Activated naive CD4-positive, alpha-beta T cell treated with anti-CD3 and anti-CD28 coated beads, Interleukin-2, amount 50 U/mL, for 72 hours (primary cell): ENCODE measurements at regions not wholly inside any gene's neighbourhood (a gene's known extent, or its start where the extent isn't known, plus 50 kb on each side); places are given as distances from the start of the nearest gene placed in this dataset.
"Not testable (repeated sequence)": the region's sequence is repeated elsewhere in the genome, so short reads cannot be mapped to it uniquely, and the experiment has no call there.

Experiments used
- ATAC-seq, 2 donors: fragments of 150-1000 bp; cut with Tn5 transposase; 2 replicates each; pipeline ENCODE4 v1.10.0; 2021; ENCODE audit warnings: mild to moderate bottlenecking in 2 of 2, moderate library complexity in 2 of 2
- DNase-seq, 2 donors: peaks; one replicate each; pipeline ENCODE4 v3.0.0; 2021 to 2022; ENCODE audit warnings: low spot score in 2 of 2
- H3K27ac Mint-ChIP-seq, 2 donors: one replicate each; pipeline ENCODE4 v1.8.0; 2022; ENCODE audit warnings: mild to moderate bottlenecking in 2 of 2, mixed read lengths in 2 of 2
- H3K36me3 Mint-ChIP-seq, 2 donors: one replicate each; pipeline ENCODE4 v1.8.0; 2022; ENCODE audit warnings: mixed read lengths in 2 of 2
- H3K9me3 Mint-ChIP-seq, 2 donors: one replicate each; pipeline ENCODE4 v1.8.0; 2022; ENCODE audit warnings: mixed read lengths in 2 of 2

- Mint-ChIP-seq H3K9me3 (peaks cover 21 to 28% of the 10 kb centered on the region in 2 donors), H3K27ac (no peak overlapping the region), H3K36me3 (no peaks in the 10 kb centered on the region)
- ATAC-seq (no peak), DNase-seq (no peak)
Measured at GRCh38 chr9:118652258-118652657, 717.0 kb downstream of the BRINP1 start.

- Mint-ChIP-seq H3K27ac (no peak overlapping the region), H3K36me3 (no peaks in the 10 kb centered on the region), H3K9me3 (peaks cover 21 to 28% of the 10 kb centered on the region in 2 donors)
- ATAC-seq, result no peak
- no peak for DNase-seq
Measured at GRCh38 chr9:118652912-118653311, 716.3 kb downstream of the BRINP1 start.

DNA sequence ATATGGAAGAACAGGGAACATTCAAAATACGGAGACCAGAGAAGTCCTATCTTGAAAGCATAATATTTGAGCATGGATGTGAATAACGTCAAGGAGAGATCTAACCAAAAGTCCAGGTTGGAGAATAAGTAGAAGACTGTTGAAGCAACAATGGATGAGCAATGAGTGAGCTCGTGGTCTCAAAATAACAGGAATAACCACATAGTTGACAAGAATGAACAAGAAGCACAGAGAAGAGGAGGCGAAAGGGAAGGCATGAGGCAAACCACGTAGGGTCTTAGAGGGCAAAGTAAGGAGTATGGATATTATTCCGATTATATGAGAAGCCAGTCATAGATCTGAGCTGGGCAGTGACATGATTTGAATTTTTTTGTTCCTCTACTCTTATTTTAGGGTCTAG, 710.2 kb downstream of the BRINP1 start:
- no peaks in the 10 kb centered on the region for H3K36me3 Mint-ChIP-seq
- DNase-seq, result no peak
- H3K9me3 Mint-ChIP-seq, result peaks cover 11 to 20% of the 10 kb centered on the region in 2 donors
- H3K27ac Mint-ChIP-seq, result no peak overlapping the region
- no peak for ATAC-seq

GRCh38 chr9:118665226-118665919, 703.9 kb downstream of the BRINP1 start:
- no peak for ATAC-seq
- peaks cover 5 to 8% of the 10 kb centered on the region in 2 donors for H3K9me3 Mint-ChIP-seq

GRCh38 chr9:118670011-118670953, 699.0 kb downstream of the BRINP1 start:
- no peak for ATAC-seq
- Mint-ChIP-seq H3K27ac (no peak overlapping the region), H3K9me3 (peaks cover 8 to 14% of the 10 kb centered on the region in 2 donors), H3K36me3 (peaks cover 0 to 5% of the 10 kb centered on the region in 2 donors)
- DNase-seq, result no peak

More at GRCh38 chr9:118665226-118665919, 703.9 kb downstream of the BRINP1 start:
- Mint-ChIP-seq H3K36me3 (peaks cover 0 to 5% of the 10 kb centered on the region in 2 donors), H3K27ac (no peak overlapping the region)
- DNase-seq, result no peak

DNA sequence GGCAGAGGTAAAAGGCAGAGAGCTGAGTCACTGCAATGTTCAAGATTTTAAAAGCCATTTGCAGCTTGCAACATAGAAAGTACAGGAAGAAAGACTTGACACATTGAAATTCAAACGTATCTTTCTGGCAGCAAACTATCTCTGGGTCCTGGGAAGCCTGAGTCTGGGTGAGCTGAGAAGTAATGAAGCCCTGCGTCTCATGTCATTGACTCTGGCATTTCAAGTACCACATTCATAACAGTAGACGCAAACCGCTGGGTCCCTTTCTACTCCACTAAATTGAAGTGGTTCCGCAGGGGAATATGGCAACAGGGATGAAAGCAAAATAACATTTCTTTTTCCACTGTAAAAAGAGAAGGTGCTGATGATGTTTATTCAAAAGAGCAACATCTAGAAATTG, 694.3 kb downstream of the BRINP1 start:
- ATAC-seq, result no peak
- H3K9me3 Mint-ChIP-seq, result peaks cover 6 to 9% of the 10 kb centered on the region in 2 donors
- H3K36me3 Mint-ChIP-seq, result no peaks in the 10 kb centered on the region
- no peak for DNase-seq
- no peak overlapping the region for H3K27ac Mint-ChIP-seq

DNA sequence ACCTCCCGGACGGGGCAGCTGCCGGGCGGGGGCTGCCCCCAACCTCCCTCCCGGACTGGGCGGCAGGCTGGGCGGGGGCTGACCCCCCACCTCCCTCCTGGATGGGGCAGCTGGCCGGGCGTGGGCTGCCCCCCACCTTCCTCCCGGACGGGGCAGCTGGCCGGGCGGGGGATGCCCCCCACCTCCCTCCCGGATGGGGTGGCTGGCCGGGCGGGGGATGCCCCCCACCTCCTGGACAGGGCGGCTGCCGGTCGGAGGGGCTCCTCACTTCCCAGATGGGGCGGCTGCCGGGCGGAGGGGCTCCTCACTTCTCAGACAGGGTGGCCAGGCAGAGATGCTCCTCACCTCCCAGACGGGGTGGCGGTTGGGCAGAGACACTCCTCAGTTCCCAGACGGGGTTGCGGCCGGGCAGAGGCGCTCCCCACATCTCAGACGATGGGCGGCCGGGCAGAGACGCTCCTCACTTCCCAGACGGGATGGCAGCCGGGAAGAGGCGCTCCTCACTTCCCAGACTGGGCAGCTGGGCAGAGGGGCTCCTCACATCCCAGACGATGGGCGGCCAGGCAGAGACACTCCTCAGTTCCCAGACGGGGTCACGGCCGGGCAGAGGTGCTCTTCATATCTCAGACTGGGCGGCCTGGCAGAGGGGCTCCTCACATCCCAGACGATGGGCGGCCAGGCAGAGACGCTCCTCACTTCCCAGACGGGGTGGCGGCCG, 691.1 kb downstream of the BRINP1 start:
- ATAC-seq, H3K27ac Mint-ChIP-seq, DNase-seq, H3K36me3 Mint-ChIP-seq, H3K9me3 Mint-ChIP-seq: not testable (repeated sequence)

- Mint-ChIP-seq H3K27ac (peak overlapping the region in 1 of 2 donors; percentile 86), H3K36me3 (no peaks in the 10 kb centered on the region), H3K9me3 (peaks cover 3 to 16% of the 10 kb centered on the region in 2 donors)
- ATAC-seq, result no peak
- no peak for DNase-seq
Measured at GRCh38 chr9:118686959-118687358, 682.3 kb downstream of the BRINP1 start.

DNA sequence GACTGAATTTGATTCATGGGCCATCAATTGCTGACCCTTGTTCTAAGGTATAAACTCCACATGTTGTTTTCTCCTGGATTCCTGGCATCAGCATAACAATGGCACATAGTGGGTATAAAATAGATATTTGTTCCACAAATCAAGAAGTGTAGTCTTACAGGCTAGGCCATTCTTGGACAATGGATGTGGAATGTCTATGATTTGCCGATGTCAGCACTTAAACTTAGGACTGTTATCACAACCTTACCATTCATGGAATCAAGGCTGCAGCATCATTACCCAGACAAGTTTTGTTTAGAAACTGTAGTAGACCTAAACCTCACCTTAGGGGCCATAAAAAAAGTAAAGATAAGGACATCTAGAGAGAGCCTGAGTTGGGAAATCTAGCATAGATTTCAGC, 680.0 kb downstream of the BRINP1 start:
- H3K9me3 Mint-ChIP-seq, result peaks cover 3 to 13% of the 10 kb centered on the region in 2 donors
- no peak overlapping the region for H3K27ac Mint-ChIP-seq
- DNase-seq (no peak), ATAC-seq (no peak)
- no peaks in the 10 kb centered on the region for H3K36me3 Mint-ChIP-seq

- Mint-ChIP-seq H3K27ac (no peak overlapping the region), H3K9me3 (peaks cover 3 to 16% of the 10 kb centered on the region in 2 donors), H3K36me3 (no peaks in the 10 kb centered on the region)
- no peak for ATAC-seq
- no peak for DNase-seq
Measured at GRCh38 chr9:118692613-118693012, 676.6 kb downstream of the BRINP1 start.

GRCh38 chr9:118693645-118694044, 675.6 kb downstream of the BRINP1 start:
- Mint-ChIP-seq H3K36me3 (no peaks in the 10 kb centered on the region), H3K27ac (no peak overlapping the region), H3K9me3 (peaks cover 7 to 9% of the 10 kb centered on the region in 2 donors)
- ATAC-seq (no peak), DNase-seq (no peak)

GRCh38 chr9:118695249-118695648, 674.0 kb downstream of the BRINP1 start:
- not testable (repeated sequence) for H3K27ac Mint-ChIP-seq, H3K9me3 Mint-ChIP-seq, DNase-seq, H3K36me3 Mint-ChIP-seq, ATAC-seq

DNA sequence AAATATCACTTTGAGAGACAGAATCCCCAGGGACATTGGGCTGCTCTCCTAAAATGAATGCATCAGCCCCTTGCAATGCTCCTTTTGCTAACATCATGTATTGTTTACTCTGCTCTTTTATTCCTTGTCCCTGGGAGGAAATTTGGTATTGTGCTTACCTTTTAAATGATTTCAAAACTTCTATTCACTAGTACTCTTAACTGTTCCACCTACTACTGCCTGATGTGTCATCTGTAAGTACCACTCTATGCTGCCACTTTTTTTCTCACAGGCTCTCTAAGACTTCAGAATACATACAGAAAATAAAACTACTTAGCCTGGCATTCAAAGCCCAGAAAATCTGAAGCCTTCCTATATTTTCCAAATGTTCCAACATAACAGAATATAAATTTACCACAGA, 667.2 kb downstream of the BRINP1 start:
- no peak for ATAC-seq
- Mint-ChIP-seq H3K9me3 (peaks cover 6 to 21% of the 10 kb centered on the region in 2 donors), H3K36me3 (no peaks in the 10 kb centered on the region), H3K27ac (no peak overlapping the region)
- no peak for DNase-seq

DNA sequence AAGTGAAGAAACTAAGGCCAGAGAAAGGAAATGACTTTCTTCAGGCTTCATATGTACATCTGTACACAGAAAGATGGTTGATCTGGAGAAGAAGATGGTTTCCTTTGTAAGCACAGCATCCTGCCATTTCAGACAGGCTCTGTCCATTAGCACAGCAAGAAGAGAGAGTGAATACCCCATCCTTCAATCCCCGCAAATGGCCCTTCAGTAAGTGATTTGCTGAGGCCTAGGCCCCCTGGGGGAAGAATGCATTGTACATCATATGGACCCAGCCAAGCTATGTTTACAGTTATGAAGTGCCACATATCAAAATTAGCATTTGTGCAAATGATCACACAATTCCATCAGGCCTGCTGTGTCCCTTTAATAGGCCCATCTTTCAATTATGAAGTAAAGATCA, 657.4 kb downstream of the BRINP1 start:
- Mint-ChIP-seq H3K9me3 (peaks cover 7 to 19% of the 10 kb centered on the region in 2 donors), H3K27ac (no peak overlapping the region), H3K36me3 (no peaks in the 10 kb centered on the region)
- DNase-seq, result no peak
- ATAC-seq, result no peak

DNA sequence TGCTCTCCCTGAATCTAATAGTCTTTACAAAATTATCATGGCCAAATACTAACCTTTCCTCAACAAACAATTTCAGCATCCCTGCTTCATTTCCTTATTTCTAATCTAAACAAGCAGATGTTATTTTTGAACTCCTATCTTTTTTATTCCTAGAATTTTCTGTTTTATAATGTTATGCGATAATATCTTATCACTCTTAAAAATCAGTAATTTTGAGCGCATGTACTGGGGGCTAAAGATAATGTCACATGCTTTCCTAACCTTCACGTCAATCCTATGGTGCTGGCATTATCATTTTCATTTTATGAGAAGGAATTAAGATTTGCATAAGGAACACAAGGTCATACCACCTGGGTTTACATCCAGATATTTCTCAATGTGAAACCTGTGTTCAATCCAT, 648.0 kb downstream of the BRINP1 start:
- DNase-seq, result no peak
- no peaks in the 10 kb centered on the region for H3K36me3 Mint-ChIP-seq
- ATAC-seq, result no peak
- H3K9me3 Mint-ChIP-seq, result peaks cover 15 to 21% of the 10 kb centered on the region in 2 donors
- no peak overlapping the region for H3K27ac Mint-ChIP-seq

- ATAC-seq, result no peak
- no peak for DNase-seq
- H3K9me3 Mint-ChIP-seq, result peaks cover 21% of the 10 kb centered on the region in 2 donors
- no peaks in the 10 kb centered on the region for H3K36me3 Mint-ChIP-seq
- no peak overlapping the region for H3K27ac Mint-ChIP-seq
Measured at GRCh38 chr9:118721923-118722322, 647.3 kb downstream of the BRINP1 start.

GRCh38 chr9:118729981-118730380, 639.3 kb downstream of the BRINP1 start:
- Mint-ChIP-seq H3K9me3 (peaks cover 20% of the 10 kb centered on the region in 2 donors), H3K36me3 (peaks cover 0 to 10% of the 10 kb centered on the region in 2 donors), H3K27ac (no peak overlapping the region)
- DNase-seq, result no peak
- ATAC-seq, result no peak
